DMS114 treated with DMSO at 0.1 percent for 48 hours (cell line): ENCODE measurements at regions not wholly inside any gene's neighbourhood (a gene's known extent, or its start where the extent isn't known, plus 50 kb on each side); places are given as distances from the start of the nearest gene placed in this dataset.

Source experiments
- DNase-seq: peaks from one replicate; lab custom pipeline; 2025; ENCODE audit not compliant: unreplicated experiment; lab: John Stamatoyannopoulos, UW

DNA sequence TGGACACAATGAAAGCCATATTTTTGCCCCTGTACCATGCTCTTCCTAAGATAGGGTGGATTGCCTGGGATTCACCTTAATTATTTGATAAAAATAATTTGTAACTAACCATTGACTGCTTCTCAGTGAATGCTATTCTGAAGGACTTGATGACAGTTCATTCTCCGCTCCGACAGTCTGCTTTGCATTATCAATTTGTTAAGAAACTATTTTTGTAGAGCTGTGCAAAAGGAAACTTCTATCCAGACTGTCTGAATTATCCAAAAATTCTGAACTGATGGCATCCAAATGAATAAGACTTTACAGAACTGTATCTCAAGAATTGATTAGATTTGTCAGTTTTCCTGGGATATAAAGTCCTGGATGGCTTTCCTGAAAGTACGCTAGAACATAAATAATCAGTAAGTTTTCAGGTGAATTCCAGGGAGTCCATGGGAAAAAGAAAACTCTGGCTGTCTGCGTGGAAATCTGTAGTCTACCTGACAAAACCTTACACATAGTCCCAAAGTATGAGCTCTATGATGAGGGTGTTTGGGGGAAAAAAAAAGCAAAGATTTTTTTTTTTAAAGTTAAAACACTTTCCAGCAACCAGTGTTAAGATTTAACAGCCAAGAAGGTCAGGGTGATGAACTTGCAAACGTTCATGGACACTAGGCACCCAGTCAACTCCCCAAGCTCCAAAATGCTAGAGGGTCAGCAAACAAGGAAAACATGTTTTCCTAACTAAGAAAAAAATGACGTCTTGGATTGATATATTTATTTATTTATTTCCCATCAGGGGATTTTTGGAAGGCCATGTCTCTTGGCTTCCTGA, 291.1 kb upstream of the TBX3 start:
- DNase-seq: no peak

DNA sequence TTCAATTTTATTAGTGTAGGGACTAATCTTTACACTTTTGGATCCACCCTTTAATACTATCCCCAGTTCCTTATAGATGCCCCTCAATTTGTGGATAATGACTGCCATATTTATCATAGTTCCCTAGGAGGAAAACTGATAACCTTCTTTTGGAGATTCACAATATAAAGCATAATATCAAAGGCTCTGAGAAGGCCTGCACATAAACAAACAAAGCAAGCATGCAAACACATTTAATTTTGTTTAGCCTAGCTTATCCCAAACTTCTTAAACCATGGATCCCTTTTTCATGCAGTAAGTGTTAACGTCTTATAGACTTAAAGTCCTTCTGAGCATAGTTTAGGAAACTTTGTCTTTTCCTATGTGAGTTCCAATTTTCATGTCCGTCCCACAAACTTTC, 290.4 kb upstream of the TBX3 start:
- DNase-seq: no peak

DNA sequence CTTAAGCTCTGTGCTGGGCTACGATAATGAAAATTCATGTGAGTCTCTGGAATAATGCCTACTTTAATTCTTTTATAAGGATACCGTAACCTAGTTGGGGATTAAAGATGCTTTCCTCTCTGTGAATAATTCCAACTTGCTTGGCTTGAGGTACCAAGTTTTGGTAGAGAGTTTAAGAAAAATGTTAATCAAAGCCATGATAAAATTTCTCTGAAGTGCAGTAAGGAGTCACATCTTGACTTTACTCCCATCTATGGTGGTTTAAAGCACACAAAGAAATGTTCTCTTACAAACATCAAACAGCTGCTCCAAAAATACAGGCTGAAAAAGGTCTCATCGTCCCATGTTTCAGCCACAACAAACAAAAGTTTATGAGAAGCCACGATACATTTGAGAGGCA, 284.8 kb upstream of the TBX3 start:
- DNase-seq: no peak

DNA sequence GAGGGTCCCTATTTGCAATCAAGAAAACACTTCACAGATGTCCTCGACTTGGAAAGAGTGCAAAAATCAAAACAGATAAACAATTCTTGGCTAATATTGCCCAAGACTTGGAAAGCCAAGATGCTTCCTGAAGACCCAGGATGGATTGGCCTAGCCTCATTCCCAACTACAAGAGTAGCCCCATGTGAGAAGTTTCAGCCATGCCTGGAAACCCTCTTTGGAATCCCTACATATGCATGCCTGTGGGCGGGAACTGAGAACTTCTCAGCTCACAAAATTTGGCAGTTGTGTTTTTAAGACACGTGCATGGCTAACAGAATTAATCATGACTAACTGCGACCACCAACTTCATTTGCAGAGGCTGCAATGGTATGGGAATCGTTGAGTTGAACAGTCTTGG, 283.2 kb upstream of the TBX3 start:
- DNase-seq: no peak

DNA sequence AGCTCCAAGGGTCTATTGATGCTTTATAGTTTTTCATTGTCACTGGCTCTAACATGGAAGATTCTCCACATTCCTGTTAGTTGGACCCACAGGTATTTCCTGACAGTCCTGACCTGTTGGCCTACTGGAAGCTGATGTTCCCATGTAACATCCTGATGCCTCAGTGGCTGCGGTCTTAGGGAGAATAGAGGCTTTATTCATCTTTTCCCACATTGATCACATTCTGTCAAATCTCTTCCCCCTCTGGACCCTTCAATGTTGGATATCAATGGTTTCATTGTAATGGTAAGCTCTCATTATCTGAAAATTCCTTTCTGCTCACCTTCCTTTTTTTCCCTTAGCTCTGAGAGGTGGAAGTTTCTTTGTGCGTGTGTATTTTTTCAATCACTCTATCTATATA, 280.9 kb upstream of the TBX3 start:
- DNase-seq: no peak

DNA sequence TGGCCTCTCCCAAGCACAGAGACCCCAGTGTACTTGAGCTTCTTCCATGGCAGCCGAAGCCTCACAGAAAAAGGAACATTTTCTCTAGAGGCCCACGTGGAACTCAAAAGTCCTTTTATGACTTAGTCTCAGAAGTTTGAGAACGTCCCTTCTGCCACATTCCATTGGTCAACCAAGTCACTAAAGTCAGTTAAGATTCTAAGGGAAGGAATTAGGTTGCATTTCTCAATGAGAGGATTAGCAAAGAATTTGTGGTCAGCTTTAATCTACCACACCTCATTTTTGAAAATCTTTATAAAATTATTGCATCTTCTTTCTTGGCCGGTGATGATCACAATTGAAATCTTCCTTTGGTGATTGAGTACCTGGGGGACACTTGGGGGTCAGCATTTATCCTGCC, 279.9 kb upstream of the TBX3 start:
- DNase-seq: no peak

DNA sequence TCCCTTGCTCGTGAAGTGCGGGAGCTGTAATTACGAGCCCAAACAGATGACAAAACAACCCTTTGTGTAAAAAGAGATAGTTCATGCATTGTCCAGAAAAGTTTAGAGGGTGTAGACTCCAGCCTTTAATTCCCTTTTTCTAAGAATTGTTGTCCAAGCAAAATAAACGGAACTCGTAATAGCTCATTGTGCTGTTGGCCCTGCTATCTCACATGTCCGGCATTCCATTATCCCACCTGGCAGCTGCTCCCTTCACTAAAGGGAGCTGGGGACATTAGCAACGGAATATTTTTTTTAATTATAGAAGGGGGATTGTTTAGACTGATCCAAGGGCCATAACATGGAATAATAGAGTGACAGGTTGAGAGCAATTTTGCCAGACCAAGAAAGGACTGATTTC, 277.5 kb upstream of the TBX3 start:
- DNase-seq: no peak

DNA sequence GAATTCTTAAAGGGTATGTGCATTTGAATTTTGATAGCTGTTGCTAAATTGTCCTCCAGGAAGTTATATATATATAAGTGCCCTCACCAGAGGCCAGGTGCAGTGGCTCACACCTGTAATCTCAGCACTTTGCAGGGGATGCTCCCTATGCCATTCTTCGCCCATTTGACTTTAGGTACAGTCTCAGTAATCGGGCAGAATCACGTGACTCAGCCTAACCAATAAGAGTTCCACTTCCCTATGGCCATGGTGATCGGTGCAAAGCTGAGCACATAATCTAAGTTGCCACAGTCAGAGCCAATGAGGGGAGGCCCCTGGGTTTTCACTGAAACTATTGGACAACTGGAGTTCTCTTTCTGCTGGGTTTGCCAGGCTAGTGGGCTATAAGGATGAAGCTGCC, 274.6 kb upstream of the TBX3 start:
- DNase-seq: no peak

DNA sequence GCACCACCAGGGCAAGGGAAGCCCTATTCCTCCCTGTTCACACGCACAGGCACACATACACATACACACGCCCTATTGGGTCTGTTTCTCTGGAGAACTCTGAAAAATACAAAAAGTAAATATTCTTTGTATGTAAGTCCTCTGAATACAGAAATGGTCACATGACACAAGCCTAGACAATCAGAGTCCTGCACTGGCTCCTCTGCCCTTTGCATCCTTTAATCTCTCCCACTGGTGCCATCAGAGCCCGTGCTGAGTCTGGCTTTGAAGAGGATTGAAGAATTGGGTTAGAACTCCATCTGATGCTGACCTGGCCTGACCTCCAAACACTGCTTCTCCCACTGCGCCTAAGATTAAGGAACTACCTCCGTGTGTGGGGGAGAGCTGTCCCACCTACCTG, 273.2 kb upstream of the TBX3 start:
- DNase-seq: no peak

DNA sequence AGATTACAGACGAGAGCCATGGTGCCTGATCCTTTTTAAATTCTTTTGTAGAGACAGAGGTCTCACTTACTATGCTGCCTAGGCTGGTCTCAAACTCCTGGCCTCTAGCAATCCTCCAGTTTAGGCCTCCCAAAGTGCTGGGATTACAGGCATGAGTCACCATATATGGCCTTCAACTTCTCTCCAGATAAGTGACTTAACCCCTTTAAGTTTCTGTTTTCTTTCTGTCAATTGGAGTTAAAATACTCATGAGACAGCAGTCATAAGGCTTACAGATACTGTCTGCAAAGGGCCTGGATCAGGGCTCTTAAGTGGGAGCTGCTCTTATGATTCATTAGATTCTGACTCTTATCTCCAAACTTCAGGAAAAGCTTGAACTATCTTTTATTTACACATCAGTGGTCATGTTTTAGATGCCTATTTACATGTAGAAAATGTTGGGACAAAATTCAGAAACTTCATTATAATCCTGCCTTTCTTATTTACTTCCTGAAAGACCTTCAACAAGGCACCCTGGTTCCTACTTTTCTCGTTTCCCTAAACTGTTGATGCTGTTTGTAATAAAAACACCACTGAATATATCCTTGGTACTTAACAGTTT, 271.5 kb upstream of the TBX3 start:
- no peak for DNase-seq

DNA sequence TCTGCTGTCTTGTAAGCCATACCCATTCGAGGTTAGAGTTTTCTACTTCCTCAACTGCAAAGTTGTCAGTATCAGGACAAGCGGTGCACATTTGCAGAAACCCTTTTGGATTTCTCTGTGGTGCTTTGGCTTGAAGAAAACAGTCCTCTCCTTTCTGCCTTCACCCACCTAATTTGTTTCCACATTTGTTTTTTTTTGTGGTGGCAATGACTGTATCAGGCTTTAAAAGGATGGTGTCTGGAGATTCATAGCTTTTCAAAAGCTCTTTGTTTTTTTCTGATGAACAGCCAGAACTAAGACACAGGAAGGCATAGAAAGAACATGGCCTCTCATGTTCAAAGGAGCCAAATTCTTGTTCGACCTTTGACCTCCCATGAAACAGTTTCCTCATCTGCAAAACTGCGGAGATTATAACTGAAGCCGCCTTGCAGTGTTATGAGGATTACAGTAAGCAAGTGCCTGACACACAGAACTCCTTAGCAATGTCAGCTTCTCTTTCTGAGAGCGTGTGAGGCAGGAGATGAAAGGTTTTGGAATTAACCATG, 270.6 kb upstream of the TBX3 start:
- DNase-seq: no peak

DNA sequence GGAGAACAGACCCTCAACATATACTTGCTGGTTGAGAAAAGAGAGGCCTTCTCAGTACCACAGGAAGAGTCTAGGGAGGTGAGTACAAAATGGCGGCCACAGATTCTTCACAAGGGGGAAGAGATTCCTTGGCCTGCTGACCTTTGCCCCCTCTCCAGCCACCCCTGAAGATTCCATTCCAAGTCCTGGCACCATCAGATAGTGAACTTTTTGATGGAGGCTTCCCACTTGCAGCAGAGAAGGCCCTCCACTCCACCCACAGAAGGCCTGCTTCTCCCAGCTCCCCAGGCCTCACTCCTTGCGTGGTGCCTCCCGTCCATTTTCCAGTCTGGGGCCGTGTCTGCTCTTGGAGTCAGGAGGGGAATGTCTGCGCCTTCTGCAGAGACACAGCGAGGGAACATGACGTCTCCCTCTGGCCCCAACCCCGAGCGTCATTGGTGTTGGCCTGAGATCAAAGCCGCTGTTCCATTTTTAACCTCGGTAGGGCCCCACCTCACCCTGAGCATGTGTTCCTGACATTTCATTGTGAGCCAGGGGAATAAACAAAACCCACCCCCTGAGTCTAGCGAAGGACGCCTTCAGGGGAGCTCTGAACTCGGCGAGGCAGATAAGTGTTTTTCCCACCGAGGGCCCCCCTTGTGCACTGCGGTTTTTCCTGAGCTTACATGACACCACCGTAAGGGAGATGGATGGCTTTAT, 268.7 kb upstream of the TBX3 start:
- no peak for DNase-seq

DNA sequence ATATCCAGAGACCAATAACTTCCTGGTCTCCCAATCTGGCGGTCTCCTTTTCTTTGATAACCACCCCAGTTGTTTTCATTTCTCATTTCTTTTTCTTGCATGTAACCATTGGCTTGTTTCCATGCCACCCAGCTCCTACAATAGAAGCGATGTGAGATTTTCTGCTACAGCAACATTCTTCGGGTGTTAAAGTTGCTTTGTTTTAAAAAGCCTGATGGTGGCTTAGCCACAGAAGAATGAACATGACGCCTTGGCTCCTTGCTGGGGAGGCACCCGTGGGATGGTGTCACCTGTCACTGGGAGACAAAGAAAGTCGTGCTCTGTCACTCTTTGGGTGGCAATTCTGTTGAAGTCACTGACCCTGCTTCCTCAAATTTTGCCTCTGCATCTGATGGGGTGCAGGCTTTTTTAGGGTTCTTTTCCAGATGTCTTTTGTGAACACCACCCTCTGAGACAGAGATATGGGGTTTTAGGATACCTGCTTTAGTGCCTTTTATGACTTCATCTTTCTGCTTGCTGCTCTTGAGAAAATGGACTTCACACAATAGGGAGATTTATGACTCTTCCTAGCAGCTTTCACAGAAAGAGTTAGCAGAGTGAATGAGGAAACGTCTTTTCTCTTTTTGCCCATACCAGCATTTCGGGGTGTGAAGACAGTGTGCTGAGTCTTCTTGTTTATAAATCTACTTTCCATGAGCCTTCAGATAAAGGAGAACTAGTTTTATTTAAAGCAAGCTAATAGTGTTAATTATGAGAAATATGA, 265.3 kb upstream of the TBX3 start:
- no peak for DNase-seq

DNA sequence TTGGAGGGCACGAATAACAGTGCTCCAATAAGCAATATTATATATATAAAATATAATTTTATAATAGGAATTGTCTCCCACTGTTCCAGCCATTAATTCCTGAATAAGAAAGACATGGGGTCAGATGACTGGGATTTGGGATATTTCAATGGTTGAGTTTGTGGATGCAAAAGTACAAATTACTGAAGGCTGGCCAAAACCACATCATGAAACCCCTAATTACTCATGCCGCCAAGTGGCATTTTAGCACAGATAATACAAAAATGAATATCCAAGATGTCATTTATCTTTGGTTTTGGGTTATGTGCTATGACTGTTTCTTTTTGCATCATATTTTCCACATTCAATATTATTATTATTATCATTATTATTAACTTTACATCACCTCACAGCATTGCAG, 261.4 kb upstream of the TBX3 start:
- no peak for DNase-seq

DNA sequence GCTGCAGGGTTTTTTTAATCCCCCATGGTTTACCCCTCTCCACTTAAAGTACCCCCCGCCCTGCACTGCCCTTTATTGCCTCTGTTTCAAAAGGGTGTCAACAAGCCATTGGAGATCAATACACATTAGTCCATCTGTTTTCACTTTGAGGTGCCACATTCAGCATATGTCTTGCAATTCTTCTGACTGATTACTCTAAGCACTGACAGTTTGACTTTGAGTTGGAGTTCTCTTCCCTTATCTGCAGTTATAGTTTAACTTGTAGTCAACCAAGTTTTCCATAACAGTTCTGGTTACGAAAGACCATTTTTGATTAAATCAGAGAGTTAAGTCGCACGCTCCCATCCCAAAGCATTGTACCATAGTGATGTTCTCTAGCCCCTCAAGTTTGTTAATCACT, 260.8 kb upstream of the TBX3 start:
- DNase-seq: no peak

DNA sequence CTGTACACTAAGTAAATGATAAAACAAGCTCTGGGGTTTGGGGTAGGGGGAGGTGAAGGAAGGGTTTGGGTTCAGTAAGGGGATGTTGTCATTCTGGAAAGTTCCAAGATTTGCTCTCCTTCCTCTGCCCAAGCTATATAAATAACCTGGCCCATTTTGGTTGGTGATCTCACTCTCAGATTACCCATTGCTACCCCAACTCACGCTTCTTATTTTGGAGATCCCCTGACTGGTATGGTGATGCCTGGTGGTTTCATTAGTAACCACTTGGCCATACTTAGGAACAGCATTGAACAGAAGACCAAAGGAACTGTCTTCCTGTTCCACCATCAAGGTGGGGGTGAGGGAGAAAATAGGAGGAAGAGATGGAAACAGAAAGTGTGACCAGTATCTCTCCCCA, 259.6 kb upstream of the TBX3 start:
- DNase-seq: no peak

DNA sequence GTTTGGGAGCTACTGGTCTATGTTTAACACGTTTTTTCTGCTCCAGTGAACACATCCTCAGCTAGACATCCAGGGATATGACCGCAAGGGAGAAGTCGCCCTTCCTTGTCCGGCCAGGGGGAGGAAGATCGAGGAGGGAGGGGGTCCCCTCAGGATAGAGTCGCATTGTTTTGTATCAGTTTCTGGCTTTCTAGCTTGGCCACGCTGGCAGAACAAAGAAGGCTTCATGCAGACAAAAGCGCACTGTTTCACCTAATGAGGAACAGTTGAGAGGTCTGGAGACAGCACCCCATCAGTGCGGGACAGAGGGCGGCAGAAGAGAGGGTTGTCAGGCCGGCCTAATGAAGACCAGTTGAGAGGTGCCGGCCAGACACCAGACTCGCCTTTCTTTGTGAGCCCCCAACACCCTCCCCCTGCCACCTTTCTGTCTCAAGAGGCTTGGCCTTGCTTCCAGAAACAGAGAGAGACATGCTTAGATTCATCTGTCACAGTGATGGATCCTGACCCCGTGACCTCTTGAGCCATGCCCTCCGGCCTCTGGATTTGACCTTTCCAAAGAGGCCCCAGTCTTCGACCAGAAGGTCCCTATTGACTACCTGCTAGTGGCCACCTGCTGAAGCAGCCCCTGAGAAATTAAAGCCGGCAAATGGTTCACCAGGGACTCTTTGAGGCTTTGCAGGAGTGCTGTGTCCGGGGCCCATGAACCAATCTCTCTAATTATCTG, 254.7 kb upstream of the TBX3 start:
- DNase-seq: no peak

DNA sequence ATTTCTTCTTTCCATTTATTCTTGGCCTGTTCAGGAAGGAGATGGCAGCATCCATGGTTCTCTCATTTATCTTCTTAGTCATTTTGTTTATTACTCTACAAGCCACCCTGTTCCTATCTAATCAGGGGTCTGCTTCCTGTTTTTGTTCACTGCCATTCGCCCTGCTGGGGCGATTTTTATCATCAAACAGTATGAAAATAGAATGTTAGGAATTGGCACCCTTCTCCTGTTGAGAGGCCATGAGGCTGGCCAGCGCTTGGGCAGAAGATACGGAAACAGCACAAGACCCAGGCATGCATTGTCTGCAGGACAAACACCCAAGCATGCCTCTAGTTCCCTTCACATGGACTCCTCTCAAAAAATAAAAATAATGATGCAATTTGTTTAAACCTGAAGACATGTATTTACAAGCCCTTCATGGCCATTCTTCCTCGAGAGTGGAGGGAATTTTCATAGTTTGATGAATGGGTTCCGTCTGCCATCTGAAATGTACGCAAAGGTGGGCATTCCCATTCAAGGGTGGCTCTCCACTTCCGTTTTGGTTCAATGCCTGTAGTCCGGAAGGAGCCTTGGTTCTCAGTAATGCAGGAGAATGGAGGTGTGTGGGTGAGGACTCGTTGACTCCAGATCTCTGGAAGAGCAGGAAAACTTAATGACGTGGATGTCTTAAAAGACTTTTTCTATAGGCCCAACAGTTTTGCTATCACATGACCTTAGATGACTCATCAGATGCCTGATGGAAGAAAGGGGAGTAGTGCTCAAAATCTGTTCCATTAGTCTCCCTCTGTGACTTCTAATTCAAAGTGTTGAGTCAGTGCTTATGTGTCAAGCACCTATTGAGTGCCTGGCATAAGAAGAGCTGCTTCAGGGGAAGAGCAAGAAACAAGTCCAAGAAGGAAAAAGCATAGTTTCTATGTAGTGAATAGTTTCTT, 252.4 kb upstream of the TBX3 start:
- DNase-seq: no peak

DNA sequence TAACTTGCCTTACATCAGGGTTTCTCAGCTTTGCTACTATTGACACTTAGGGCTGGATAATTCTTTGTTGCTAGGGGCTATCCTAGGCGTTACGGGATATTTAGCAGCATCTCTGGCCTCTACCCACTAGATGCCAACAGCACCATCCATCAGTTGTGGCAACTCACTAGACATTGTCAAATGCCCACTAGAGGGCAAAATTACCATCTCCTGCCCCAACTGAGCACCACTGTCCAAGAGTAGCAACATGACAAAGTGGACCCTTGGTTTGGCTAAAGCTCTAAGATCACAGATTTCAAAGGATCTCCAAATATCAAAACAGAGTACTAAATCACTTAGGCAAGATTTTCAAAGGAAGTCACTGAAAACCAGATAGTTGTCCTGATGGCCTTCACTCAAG, 251.7 kb upstream of the TBX3 start:
- DNase-seq: no peak
